Muscle of arm (tissue), 1 donor: ENCODE measurements at regions not wholly inside any gene's neighbourhood (a gene's known extent, or its start where the extent isn't known, plus 50 kb on each side); places are given as distances from the start of the nearest gene placed in this dataset.

Experiments used
- DNase-seq: peaks from one replicate; pipeline ENCODE4 v3.0.0-alpha.2; 2013

DNA sequence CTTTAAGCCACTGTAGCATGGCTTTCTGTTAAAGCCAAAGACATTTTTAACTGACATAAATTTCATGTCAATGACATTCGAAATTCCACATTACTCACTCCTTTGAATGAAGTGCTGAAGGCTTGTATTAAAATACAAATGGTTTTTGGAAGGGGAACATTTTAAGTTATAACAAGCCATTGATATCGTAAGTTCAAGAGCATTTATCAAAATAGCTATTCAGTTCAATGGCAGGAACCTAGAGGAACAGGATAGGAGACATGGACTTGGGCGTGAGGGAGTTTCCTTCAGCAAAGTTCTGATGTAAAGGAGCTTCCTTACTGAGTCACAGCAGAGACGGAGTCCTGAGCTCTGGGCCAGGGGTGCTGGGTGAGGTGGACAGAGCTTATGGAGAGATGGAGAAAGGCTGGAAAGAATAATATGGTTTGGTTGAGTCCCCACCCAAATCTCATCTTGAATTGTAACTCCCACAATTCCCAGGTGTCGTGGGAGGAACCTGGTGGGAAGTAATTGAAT lies 631.8 kb downstream of the BNC2 start:
- DNase-seq = no peak

DNA sequence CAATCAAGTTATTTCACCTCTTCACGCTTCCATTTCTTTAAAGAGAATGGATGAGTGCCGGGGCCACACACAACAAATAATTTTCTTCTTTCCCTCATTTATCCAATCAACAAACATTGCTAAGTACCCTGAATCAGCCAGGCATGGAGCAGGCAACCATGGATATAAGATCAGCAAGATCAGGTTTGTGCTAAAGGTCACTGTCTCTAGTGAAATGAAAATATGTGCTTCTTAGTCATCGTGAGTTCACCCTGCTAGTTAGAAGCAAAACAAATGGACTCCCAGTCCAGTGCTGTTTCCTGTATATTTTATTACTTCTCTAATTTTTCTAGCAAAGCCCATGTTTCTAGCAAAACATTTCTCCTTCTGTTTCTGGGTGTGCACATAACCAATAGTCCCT lies 629.2 kb downstream of the BNC2 start:
- no peak for DNase-seq

GRCh38 chr9:16243798-16244197 lies 626.7 kb downstream of the BNC2 start:
- DNase-seq = no peak

DNA sequence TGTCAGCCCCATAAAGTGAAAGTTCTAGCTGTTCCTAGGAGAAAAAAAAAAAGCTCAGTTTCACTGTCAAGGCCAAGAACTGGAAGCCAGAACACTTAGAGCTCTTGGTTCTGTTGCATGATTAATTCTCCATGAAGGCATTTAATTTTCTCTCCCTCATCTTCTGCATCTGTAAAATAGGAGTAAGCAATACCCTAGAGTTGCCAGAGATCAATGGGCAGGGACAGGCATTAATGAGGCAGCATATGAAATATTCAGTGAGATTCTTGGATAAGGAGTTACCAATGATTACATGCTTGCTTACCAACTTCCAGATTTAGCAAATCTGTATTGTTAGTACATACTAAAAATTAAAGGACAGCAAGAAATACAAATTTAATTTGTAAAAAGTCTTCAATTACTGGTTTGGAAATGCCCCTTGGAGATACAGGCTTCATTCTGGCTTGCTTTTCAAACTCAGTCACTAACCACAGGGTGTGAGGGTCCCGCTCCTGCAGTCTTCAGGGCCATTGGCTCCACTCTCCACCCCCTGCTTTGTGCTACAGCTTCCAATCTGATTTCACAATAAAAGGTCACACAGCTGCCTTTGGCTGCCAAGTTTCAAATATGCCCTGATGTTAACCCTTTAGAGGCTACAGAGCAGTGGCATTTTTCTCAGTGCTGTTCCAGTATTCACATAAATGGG lies 624.6 kb downstream of the BNC2 start:
- DNase-seq = no peak

- DNase-seq = no peak
Measured at GRCh38 chr9:16246785-16247184, 623.7 kb downstream of the BNC2 start.

DNA sequence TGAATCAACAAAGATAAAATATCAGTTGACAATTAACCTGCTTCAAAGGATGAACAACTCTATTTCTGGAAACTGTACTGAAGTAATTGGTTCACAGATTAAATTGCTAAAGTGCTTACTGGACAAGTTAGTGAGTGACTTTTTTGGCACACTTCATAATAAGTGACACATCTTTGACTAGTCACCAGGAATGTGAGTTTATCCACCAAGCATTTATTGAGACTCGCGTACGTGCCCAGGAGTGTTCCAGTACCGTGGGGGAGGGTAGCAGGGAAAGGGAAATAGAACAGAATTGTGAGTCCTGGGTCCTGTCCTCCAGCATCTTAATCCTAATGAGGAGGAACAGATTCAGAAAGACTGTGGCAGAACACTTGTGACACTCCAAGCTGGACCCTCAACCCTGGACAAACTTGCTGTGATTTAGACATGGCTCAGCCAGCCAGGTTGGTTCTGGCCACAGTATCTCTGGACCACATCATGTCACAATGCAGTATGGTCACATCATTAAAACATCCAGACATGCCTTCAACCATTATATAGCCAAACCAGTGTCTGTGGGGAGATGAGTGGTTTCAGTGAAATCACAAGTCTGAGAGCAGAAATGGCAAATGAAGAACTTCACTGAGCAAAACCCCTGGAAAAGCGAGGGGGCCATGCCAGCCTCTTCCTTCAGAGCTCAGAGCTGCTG lies 623.1 kb downstream of the BNC2 start:
- DNase-seq = no peak

GRCh38 chr9:16248822-16249221 lies 621.6 kb downstream of the BNC2 start:
- no peak for DNase-seq

DNA sequence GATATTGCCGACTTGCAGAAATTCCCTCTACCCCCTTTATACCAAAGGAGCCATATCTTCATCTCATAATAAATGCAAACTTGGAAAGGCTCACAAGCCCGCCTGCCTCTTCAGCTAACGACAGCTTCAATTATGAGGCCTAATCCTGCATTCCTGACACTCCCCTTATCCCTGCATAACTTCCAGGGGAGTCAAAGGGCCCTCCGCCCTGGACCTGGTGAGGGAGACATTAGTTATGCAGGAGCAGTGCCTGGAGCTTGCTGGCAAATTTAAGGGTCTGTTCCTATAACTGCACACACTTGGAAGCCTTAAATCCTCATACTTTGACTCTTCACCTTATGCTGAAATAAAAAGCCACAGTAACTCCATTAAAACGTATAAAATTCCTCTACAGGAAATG lies 617.9 kb downstream of the BNC2 start:
- DNase-seq = no peak

- no peak for DNase-seq
Measured at GRCh38 chr9:16254674-16255073, 615.8 kb downstream of the BNC2 start.

DNA sequence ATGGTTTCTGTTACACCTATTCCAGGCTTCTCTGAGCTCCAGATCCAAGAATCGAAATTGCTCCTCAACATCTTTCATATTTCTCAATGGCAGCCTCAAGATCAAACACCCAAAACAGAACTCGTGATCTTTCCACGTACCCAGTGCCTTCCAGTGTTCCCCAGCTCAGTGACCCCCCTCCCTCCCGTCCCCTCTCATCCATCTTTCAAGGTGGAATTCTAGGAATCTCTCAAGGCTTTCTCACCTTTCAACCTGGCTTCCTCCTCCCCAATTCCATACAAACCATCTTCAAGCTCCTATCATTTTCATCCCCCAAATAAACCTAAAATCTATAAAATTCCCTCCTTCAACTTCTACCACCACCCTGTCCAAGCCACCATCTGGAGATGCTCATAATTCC lies 615.3 kb downstream of the BNC2 start:
- no peak for DNase-seq

GRCh38 chr9:16257604-16258003 lies 612.9 kb downstream of the BNC2 start:
- DNase-seq = no peak

DNA sequence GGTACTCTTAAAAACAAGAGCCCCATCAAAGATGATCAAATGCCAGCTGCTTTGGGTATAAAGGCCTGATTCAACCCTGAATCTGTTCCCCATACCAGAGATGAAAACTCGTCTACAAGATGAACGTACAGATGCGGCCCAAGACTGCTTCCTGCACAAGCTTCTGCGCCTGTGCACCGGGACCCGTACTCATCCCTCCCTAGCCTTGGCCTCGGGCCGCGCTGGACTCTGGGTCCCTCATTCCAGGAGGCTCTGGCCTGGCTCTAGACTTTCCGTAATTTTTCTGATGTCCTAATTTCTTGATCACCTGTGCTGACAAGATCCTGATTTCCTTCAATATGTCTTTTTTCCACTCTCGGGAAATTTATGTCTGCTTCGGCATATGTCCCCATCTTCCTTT lies 612.3 kb downstream of the BNC2 start:
- DNase-seq = no peak

- no peak for DNase-seq
Measured at GRCh38 chr9:16258708-16259107, 611.8 kb downstream of the BNC2 start.

GRCh38 chr9:16262477-16263261 lies 607.8 kb downstream of the BNC2 start:
- no peak for DNase-seq

DNA sequence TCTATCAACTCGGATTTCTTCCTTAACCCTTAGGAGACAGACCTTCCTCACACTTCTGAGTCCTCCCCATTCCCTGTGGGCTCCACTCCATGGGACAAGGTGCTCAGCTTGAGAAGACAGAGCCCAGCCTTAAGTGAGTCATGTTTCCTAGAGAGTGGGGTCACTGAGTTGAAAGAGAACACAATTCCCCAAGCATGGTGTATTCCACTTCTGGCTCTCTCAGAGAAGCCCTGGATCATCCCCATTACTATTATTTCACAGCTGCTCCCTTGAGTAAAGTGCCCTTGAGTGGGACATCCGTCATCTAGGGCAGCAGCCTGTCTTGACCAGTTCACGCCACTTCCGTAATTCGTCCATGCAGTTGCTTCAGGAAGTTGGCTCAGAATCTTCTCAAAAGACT lies 604.8 kb downstream of the BNC2 start:
- DNase-seq = no peak

DNA sequence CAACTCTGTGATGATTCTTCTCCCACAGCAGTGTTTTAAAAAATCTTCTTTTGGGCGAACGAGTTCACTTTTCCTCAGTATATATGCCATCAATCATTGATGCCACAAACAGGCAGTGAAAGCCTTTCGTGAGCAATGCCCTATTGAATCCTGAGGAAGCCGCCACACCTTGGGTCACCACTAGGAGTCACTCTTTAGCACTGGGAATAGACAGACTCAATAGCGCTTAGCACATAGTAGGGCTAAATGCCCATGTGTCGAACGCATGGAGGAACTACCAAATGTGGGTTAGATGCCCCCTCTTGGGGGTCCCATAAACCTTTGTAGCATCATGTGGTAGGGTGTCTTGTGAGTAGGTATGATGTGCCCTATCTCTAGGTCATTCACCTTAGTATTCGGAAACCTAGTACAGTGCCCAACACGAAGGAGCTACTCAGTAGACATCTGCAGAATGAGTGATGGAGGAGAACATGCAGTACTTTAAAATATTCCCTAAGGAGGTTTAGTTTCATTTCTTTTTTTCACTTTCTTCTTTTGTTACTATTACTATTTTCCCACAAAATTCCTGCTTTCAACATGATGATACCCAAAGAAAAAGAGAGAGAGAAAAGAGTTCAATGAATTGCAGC lies 603.7 kb downstream of the BNC2 start:
- no peak for DNase-seq

GRCh38 chr9:16267281-16268066 lies 603.0 kb downstream of the BNC2 start:
- DNase-seq = peak; percentile 20

GRCh38 chr9:16268067-16268881 lies 602.2 kb downstream of the BNC2 start:
- DNase-seq = no peak

- no peak for DNase-seq
Measured at GRCh38 chr9:16271967-16272366, 598.5 kb downstream of the BNC2 start.

DNA sequence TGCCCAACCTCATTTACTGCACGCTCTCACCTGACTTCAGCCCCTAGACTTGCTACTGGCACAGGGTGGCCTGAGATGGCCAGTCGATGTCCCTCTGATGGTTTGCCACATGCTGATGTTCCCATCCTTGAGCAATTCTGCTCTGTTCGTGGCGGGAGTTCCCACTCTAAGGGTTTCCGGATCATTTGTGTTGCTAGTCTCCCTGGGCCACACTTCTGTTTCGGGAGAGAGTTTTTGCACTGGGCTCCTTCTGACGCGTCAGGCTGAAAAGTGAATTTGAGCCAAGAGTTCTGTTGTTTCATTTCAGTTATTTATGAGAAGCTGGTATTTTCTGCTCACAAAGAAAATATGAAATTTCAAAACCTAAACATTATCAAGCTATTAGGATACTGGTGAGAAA lies 597.7 kb downstream of the BNC2 start:
- no peak for DNase-seq
